LNCaP clone FGC (cell line): ENCODE measurements at regions not wholly inside any gene's neighbourhood (a gene's known extent, or its start where the extent isn't known, plus 50 kb on each side); places are given as distances from the start of the nearest gene placed in this dataset.
A peak's percentile ranks its signal among the peaks of the same experiment; 100 is the strongest.

Experiments used
- DNase-seq: peaks from one replicate; pipeline ENCODE4 v3.0.0-alpha.2; 2011; ENCODE audit warnings: low read depth
- H3K4me3 ChIP-seq: 2 replicates; pipeline ENCODE4 v1.5.1; 2011; ENCODE audit warnings: mild to moderate bottlenecking, low read depth, low read length, control low read depth
- TF ChIP-seq, protein P1 (sequence below): IDR thresholded peaks from 2 replicates; pipeline ENCODE4 v1.5.1; 2012; ENCODE audit warnings: mild to moderate bottlenecking; ENCODE audit not compliant: control insufficient read depth, insufficient read depth; ENCODE audit errors: extremely low read depth

DNA sequence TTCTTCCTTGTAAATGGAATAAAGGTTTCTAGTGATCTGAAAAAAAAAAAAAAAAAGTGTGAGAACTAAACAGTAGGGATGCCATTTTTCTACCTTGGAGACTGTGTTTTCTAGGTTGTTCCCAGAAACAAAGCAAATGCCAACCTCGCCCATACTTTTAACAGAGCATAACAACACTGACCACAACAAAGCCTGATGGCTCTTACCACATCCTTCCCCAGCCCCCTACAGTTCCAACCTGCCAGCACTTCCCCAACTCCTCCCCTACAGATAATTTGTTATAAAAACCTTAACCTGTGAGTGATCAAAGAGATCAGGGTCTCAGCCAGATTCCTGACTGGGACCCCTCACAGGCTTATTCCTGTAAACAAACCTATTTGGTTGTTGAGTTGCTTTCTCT lies 940.0 kb downstream of the SH3BGRL start:
- TF ChIP-seq, protein P1, sequence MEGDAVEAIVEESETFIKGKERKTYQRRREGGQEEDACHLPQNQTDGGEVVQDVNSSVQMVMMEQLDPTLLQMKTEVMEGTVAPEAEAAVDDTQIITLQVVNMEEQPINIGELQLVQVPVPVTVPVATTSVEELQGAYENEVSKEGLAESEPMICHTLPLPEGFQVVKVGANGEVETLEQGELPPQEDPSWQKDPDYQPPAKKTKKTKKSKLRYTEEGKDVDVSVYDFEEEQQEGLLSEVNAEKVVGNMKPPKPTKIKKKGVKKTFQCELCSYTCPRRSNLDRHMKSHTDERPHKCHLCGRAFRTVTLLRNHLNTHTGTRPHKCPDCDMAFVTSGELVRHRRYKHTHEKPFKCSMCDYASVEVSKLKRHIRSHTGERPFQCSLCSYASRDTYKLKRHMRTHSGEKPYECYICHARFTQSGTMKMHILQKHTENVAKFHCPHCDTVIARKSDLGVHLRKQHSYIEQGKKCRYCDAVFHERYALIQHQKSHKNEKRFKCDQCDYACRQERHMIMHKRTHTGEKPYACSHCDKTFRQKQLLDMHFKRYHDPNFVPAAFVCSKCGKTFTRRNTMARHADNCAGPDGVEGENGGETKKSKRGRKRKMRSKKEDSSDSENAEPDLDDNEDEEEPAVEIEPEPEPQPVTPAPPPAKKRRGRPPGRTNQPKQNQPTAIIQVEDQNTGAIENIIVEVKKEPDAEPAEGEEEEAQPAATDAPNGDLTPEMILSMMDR: no peak
- no peak overlapping the region for H3K4me3 ChIP-seq
- no peak for DNase-seq

- DNase-seq: no peak
- TF ChIP-seq, protein P1: no peak
Measured at GRCh38 chrX:82161195-82161594, 959.3 kb downstream of the SH3BGRL start.

DNA sequence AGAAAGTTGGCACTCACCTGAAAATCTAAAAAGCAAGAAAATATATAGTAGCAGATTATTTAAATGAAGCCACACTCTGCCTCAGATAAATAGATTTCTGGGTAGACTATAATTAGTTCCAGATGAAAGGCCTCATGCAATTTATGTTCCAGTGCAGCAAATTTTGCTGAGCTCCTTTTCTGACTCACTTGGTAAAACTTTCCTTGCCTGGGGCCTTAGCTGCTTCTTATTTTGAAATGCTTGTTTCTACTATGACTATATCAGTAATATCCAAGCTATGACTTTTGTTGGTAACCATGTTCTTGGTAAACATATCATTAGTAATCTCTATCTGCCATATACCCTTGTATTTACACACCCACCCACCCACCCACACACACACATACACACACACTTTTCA lies 961.8 kb downstream of the SH3BGRL start:
- H3K4me3 ChIP-seq: no peak overlapping the region
- DNase-seq: no peak
- TF ChIP-seq, protein P1: no peak

More at GRCh38 chrX:82161195-82161594, 959.3 kb downstream of the SH3BGRL start:
- H3K4me3 ChIP-seq: no peak overlapping the region

- no peak overlapping the region for H3K4me3 ChIP-seq
- TF ChIP-seq, protein P1: no peak
- DNase-seq: no peak
Measured at GRCh38 chrX:82196866-82197265, 995.0 kb downstream of the SH3BGRL start.

GRCh38 chrX:82208975-82209374 lies 1007.1 kb downstream of the SH3BGRL start:
- no peak overlapping the region for H3K4me3 ChIP-seq
- TF ChIP-seq, protein P1: no peak
- no peak for DNase-seq

DNA sequence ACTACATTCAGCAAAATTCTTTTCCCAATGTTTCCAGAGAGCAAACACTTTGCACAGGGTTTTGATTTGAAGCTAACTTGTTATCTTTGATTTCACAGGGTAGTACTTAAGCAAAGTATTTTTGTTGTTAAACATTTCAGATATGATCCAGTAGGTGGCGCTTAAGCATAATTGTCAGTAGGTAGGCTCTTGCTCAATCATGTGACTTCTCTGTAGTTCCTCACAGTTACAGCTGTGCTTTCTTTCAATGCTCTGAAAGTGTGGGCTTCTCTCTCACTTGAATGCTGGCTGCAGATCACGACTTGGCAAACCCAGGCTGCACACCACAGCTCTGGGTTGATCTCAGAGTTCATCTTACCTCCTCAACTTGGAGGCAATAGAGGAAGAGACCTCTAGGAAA lies 1016.5 kb downstream of the SH3BGRL start:
- TF ChIP-seq, protein P1: 0 out of 2 replicates have a peak, but pooled peaks have one; percentile 22
- peak; percentile 49 for DNase-seq
- no peak overlapping the region for H3K4me3 ChIP-seq

- TF ChIP-seq, protein P1: no peak
- no peak overlapping the region for H3K4me3 ChIP-seq
- DNase-seq: no peak
Measured at GRCh38 chrX:82219129-82219528, 1017.2 kb downstream of the SH3BGRL start.
